WTC11 (cell line): ENCODE measurements at regions not wholly inside any gene's neighbourhood (a gene's known extent, or its start where the extent isn't known, plus 50 kb on each side); places are given as distances from the start of the nearest gene placed in this dataset.

Source experiments
- ATAC-seq: fragments of 200-7000 bp; cut with Tn5 transposase; 2 replicates; pipeline ENCODE4 v1.10.0; 2021; ENCODE audit warnings: mild to moderate bottlenecking, moderate library complexity
- CTCF ChIA-PET: fragments of 300-600 bp; sonication (Branson Sonifier 250); formaldehyde crosslinking; loops from one replicate; lab custom pipeline; 2021; ENCODE audit warnings: antibody characterized with exemption; lab: Charles Lee
- POLR2A ChIA-PET: fragments of 350-600 bp; sonication (Branson Sonifier 250); formaldehyde crosslinking; loops from one replicate; lab custom pipeline; 2021; ENCODE audit warnings: antibody characterized with exemption; lab: Charles Lee
- DNase-seq: peaks from one replicate; pipeline ENCODE4 v3.0.0; 2021; ENCODE audit warnings: low spot score
- H3K27ac Mint-ChIP-seq: 2 replicates; pipeline ENCODE4 v1.8.0; 2021; ENCODE audit warnings: mixed read lengths
- H3K27me3 Mint-ChIP-seq: 2 replicates; pipeline ENCODE4 v1.8.0; 2021; ENCODE audit warnings: low read depth, mild to moderate bottlenecking, moderate library complexity, mixed read lengths
- H3K36me3 Mint-ChIP-seq: 2 replicates; pipeline ENCODE4 v1.8.0; 2021; ENCODE audit warnings: mixed read lengths
- H3K4me1 Mint-ChIP-seq: 2 replicates; pipeline ENCODE4 v1.8.0; 2022; ENCODE audit warnings: mixed read lengths
- H3K4me3 Mint-ChIP-seq: 2 replicates; pipeline ENCODE4 v1.8.0; 2021; ENCODE audit warnings: mild to moderate bottlenecking, moderate library complexity, mixed read lengths
- H3K9me3 Mint-ChIP-seq: 2 replicates; pipeline ENCODE4 v1.8.0; 2021; ENCODE audit warnings: mixed read lengths
- ATF1 ChIP-seq: sonication (generic); formaldehyde crosslinking; IDR thresholded peaks from 2 replicates; pipeline ENCODE4 v1.8.1; 2023; ENCODE audit warnings: mild to moderate bottlenecking, moderate library complexity, missing genetic modification reagents
- CREB1 ChIP-seq: sonication (generic); formaldehyde crosslinking; IDR thresholded peaks from 2 replicates; pipeline ENCODE4 v1.8.0; 2023; ENCODE audit warnings: mild to moderate bottlenecking, missing genetic modification reagents
- FOXJ3 ChIP-seq: sonication (generic); formaldehyde crosslinking; IDR thresholded peaks from 2 replicates; pipeline ENCODE4 v1.9.0; 2021; ENCODE audit warnings: missing genetic modification reagents, mild to moderate bottlenecking, borderline replicate concordance
- IRF2 ChIP-seq: sonication (generic); formaldehyde crosslinking; IDR thresholded peaks from 2 replicates; pipeline ENCODE4 v1.8.0; 2022; ENCODE audit warnings: low read depth, missing genetic modification reagents, borderline replicate concordance
- NFE2L1 ChIP-seq: sonication (generic); formaldehyde crosslinking; IDR thresholded peaks from 2 replicates; pipeline ENCODE4 v1.8.1; 2023; ENCODE audit warnings: missing genetic modification reagents
- PRRX2 ChIP-seq: fragments of 250-450 bp; sonication (Bioruptor Pico); IDR thresholded peaks from 2 replicates; pipeline ENCODE4 v1.8.0; 2021; ENCODE audit warnings: mild to moderate bottlenecking
- TCF7 ChIP-seq: sonication (generic); formaldehyde crosslinking; IDR thresholded peaks from 2 replicates; pipeline ENCODE4 v1.8.0; 2022; ENCODE audit warnings: mild to moderate bottlenecking, low read depth, missing genetic modification reagents, moderate library complexity
- TP53 ChIP-seq: sonication (generic); formaldehyde crosslinking; IDR thresholded peaks from 2 replicates; pipeline ENCODE4 v1.8.1; 2023; ENCODE audit warnings: mild to moderate bottlenecking, missing genetic modification reagents
- TF ChIP-seq, protein P1 (sequence below): sonication (generic); formaldehyde crosslinking; IDR thresholded peaks from 2 replicates; pipeline ENCODE4 v1.8.1; 2022; ENCODE audit warnings: mild to moderate bottlenecking, missing genetic modification reagents, moderate library complexity, borderline replicate concordance
- TF ChIP-seq, protein P2 (sequence below): fragments of 250-450 bp; sonication (Bioruptor Pico); IDR thresholded peaks from 2 replicates; pipeline ENCODE4 v1.9.0; 2021; ENCODE audit warnings: mild to moderate bottlenecking, borderline replicate concordance
- TF ChIP-seq, protein P3 (sequence below): sonication (generic); formaldehyde crosslinking; IDR thresholded peaks from 2 replicates; pipeline ENCODE4 v1.8.1; 2023; ENCODE audit warnings: mild to moderate bottlenecking, missing genetic modification reagents, moderate library complexity
- TF ChIP-seq, protein P4 (sequence below): sonication (generic); formaldehyde crosslinking; IDR thresholded peaks from 2 replicates; pipeline ENCODE4 v1.8.0; 2023; ENCODE audit warnings: mild to moderate bottlenecking, missing genetic modification reagents
- TF ChIP-seq, protein P5 (sequence below): sonication (generic); formaldehyde crosslinking; IDR thresholded peaks from 2 replicates; pipeline ENCODE4 v1.8.1; 2022; ENCODE audit warnings: low read depth, missing genetic modification reagents, borderline replicate concordance
- TF ChIP-seq, protein P6 (sequence below): sonication (generic); formaldehyde crosslinking; IDR thresholded peaks from 2 replicates; pipeline ENCODE4 v1.8.1; 2022; ENCODE audit warnings: low read depth, mild to moderate bottlenecking, moderate library complexity, missing genetic modification reagents, borderline replicate concordance
- TF ChIP-seq, protein P7 (sequence below): fragments of 200-600 bp; IDR thresholded peaks from 2 replicates; pipeline ENCODE4 v1.8.0; 2022; ENCODE audit warnings: antibody characterized with exemption
- TF ChIP-seq, protein P8 (sequence below): sonication (generic); formaldehyde crosslinking; conservative IDR thresholded peaks from 2 replicates; pipeline ENCODE4 v1.8.1; 2022; ENCODE audit warnings: mild to moderate bottlenecking, missing genetic modification reagents
- TF ChIP-seq, protein P9 (sequence below): sonication (generic); formaldehyde crosslinking; IDR thresholded peaks from 2 replicates; pipeline ENCODE4 v1.8.1; 2023; ENCODE audit warnings: mild to moderate bottlenecking, missing genetic modification reagents, moderate library complexity

DNA sequence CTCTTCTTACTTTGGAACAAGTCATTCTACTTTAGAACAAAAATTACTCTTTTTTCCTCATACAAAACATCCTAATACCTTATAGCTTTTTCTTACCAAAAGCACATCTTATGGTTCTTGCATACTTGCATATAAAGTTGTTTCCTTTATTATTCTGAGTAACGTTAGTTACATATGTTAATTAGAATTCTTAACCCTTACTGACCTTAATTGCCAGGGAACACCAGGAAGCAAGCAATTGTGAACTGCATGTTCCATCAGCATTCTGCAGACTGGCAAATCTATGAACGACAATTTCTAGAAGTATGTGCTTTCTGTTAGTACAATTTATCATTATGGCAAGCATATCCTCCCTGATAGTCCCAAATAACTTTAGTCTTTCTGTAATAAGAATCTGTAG, 831.0 kb downstream of the C6orf118 start:
- Mint-ChIP-seq H3K9me3 (peaks cover 45% of the 10 kb centered on the region), H3K36me3 (peaks cover 38% of the 10 kb centered on the region), H3K27me3 (no peaks in the 10 kb centered on the region), H3K4me1 (peaks cover 38% of the 10 kb centered on the region), H3K4me3 (peak overlapping the region; percentile 4; the same call in 1 of the 2 replicates), H3K27ac (peak overlapping the region; percentile 80)
- ATAC-seq (peak; percentile 72), DNase-seq (no peak)
- ChIA-PET POLR2A (no interaction called here), CTCF (no interaction called here)
- TF ChIP-seq, protein P1, sequence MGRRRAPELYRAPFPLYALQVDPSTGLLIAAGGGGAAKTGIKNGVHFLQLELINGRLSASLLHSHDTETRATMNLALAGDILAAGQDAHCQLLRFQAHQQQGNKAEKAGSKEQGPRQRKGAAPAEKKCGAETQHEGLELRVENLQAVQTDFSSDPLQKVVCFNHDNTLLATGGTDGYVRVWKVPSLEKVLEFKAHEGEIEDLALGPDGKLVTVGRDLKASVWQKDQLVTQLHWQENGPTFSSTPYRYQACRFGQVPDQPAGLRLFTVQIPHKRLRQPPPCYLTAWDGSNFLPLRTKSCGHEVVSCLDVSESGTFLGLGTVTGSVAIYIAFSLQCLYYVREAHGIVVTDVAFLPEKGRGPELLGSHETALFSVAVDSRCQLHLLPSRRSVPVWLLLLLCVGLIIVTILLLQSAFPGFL (CRISPR knock-in tag): no peak
- no peak for TF ChIP-seq FOXJ3 (CRISPR knock-in tag)
- TF ChIP-seq, protein P2, sequence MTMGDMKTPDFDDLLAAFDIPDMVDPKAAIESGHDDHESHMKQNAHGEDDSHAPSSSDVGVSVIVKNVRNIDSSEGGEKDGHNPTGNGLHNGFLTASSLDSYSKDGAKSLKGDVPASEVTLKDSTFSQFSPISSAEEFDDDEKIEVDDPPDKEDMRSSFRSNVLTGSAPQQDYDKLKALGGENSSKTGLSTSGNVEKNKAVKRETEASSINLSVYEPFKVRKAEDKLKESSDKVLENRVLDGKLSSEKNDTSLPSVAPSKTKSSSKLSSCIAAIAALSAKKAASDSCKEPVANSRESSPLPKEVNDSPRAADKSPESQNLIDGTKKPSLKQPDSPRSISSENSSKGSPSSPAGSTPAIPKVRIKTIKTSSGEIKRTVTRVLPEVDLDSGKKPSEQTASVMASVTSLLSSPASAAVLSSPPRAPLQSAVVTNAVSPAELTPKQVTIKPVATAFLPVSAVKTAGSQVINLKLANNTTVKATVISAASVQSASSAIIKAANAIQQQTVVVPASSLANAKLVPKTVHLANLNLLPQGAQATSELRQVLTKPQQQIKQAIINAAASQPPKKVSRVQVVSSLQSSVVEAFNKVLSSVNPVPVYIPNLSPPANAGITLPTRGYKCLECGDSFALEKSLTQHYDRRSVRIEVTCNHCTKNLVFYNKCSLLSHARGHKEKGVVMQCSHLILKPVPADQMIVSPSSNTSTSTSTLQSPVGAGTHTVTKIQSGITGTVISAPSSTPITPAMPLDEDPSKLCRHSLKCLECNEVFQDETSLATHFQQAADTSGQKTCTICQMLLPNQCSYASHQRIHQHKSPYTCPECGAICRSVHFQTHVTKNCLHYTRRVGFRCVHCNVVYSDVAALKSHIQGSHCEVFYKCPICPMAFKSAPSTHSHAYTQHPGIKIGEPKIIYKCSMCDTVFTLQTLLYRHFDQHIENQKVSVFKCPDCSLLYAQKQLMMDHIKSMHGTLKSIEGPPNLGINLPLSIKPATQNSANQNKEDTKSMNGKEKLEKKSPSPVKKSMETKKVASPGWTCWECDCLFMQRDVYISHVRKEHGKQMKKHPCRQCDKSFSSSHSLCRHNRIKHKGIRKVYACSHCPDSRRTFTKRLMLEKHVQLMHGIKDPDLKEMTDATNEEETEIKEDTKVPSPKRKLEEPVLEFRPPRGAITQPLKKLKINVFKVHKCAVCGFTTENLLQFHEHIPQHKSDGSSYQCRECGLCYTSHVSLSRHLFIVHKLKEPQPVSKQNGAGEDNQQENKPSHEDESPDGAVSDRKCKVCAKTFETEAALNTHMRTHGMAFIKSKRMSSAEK (CRISPR knock-in tag): no peak
- TF ChIP-seq, protein P3, sequence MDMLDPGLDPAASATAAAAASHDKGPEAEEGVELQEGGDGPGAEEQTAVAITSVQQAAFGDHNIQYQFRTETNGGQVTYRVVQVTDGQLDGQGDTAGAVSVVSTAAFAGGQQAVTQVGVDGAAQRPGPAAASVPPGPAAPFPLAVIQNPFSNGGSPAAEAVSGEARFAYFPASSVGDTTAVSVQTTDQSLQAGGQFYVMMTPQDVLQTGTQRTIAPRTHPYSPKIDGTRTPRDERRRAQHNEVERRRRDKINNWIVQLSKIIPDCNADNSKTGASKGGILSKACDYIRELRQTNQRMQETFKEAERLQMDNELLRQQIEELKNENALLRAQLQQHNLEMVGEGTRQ (CRISPR knock-in tag): no peak
- TF ChIP-seq, protein P4, sequence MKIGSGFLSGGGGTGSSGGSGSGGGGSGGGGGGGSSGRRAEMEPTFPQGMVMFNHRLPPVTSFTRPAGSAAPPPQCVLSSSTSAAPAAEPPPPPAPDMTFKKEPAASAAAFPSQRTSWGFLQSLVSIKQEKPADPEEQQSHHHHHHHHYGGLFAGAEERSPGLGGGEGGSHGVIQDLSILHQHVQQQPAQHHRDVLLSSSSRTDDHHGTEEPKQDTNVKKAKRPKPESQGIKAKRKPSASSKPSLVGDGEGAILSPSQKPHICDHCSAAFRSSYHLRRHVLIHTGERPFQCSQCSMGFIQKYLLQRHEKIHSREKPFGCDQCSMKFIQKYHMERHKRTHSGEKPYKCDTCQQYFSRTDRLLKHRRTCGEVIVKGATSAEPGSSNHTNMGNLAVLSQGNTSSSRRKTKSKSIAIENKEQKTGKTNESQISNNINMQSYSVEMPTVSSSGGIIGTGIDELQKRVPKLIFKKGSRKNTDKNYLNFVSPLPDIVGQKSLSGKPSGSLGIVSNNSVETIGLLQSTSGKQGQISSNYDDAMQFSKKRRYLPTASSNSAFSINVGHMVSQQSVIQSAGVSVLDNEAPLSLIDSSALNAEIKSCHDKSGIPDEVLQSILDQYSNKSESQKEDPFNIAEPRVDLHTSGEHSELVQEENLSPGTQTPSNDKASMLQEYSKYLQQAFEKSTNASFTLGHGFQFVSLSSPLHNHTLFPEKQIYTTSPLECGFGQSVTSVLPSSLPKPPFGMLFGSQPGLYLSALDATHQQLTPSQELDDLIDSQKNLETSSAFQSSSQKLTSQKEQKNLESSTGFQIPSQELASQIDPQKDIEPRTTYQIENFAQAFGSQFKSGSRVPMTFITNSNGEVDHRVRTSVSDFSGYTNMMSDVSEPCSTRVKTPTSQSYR: no peak
- TF ChIP-seq, protein P5, sequence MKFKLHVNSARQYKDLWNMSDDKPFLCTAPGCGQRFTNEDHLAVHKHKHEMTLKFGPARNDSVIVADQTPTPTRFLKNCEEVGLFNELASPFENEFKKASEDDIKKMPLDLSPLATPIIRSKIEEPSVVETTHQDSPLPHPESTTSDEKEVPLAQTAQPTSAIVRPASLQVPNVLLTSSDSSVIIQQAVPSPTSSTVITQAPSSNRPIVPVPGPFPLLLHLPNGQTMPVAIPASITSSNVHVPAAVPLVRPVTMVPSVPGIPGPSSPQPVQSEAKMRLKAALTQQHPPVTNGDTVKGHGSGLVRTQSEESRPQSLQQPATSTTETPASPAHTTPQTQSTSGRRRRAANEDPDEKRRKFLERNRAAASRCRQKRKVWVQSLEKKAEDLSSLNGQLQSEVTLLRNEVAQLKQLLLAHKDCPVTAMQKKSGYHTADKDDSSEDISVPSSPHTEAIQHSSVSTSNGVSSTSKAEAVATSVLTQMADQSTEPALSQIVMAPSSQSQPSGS (CRISPR knock-in tag): no peak

DNA sequence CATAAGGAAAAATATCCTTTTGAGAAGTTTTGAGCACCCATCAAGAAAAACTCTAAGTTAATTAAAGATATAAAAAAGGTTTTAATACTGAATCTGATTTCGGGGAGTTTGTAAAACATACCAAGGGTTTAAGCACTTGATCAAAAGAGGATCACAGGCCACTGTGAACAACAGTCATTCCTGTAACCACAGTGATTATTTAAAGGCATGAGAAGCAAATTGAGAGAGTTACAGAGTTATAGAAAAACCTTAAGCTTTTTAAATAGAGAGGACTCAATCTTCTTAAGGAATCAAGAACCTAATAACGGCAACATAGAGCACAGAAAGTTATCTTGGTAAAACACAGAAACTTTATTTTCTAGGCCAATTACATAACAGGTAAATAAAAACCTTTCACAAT, 831.6 kb downstream of the C6orf118 start:
- H3K9me3 Mint-ChIP-seq: peaks cover 43% of the 10 kb centered on the region
- no peak for ATAC-seq
- no peak overlapping the region for H3K27ac Mint-ChIP-seq

DNA sequence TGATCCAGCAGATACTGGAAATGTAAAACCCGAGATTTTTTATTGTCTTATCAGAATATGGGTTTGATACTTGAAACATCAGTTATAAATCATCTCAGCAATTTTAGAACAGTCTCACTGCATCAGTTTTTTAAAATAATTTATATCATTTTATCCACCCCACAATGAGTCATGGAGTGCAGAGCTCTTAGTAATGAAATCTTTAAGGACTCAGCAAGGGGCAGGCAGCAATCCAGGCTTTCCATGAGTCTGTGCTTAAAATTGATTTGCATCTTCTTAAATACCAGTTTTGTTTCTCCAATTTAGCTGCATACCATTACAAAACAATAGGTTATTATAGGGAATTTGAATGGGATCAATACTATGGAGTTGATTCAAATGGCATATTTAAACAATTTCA, 832.3 kb downstream of the C6orf118 start:
- Mint-ChIP-seq H3K4me1 (peaks cover 38% of the 10 kb centered on the region), H3K27me3 (no peaks in the 10 kb centered on the region), H3K4me3 (no peak overlapping the region), H3K27ac (no peak overlapping the region), H3K9me3 (peaks cover 36% of the 10 kb centered on the region), H3K36me3 (peaks cover 28% of the 10 kb centered on the region)
- no peak for DNase-seq
- ChIA-PET POLR2A (no interaction called here), CTCF (no interaction called here)
- ATAC-seq: no peak
- TF ChIP-seq, protein P6, sequence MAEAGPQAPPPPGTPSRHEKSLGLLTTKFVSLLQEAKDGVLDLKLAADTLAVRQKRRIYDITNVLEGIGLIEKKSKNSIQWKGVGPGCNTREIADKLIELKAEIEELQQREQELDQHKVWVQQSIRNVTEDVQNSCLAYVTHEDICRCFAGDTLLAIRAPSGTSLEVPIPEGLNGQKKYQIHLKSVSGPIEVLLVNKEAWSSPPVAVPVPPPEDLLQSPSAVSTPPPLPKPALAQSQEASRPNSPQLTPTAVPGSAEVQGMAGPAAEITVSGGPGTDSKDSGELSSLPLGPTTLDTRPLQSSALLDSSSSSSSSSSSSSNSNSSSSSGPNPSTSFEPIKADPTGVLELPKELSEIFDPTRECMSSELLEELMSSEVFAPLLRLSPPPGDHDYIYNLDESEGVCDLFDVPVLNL (CRISPR knock-in tag): no peak
- TF ChIP-seq TP53 (no peak), IRF2 (CRISPR knock-in tag) (no peak), PRRX2 (CRISPR knock-in tag) (no peak), CREB1 (no peak)
- TF ChIP-seq, protein P7, sequence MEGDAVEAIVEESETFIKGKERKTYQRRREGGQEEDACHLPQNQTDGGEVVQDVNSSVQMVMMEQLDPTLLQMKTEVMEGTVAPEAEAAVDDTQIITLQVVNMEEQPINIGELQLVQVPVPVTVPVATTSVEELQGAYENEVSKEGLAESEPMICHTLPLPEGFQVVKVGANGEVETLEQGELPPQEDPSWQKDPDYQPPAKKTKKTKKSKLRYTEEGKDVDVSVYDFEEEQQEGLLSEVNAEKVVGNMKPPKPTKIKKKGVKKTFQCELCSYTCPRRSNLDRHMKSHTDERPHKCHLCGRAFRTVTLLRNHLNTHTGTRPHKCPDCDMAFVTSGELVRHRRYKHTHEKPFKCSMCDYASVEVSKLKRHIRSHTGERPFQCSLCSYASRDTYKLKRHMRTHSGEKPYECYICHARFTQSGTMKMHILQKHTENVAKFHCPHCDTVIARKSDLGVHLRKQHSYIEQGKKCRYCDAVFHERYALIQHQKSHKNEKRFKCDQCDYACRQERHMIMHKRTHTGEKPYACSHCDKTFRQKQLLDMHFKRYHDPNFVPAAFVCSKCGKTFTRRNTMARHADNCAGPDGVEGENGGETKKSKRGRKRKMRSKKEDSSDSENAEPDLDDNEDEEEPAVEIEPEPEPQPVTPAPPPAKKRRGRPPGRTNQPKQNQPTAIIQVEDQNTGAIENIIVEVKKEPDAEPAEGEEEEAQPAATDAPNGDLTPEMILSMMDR: no peak
- TF ChIP-seq, protein P8, sequence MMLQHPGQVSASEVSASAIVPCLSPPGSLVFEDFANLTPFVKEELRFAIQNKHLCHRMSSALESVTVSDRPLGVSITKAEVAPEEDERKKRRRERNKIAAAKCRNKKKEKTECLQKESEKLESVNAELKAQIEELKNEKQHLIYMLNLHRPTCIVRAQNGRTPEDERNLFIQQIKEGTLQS (CRISPR knock-in tag): no peak

More for the DNA sequence above, 831.6 kb downstream of the C6orf118 start:
- H3K4me3 Mint-ChIP-seq: no peak overlapping the region
- no peak for DNase-seq
- H3K27me3 Mint-ChIP-seq: no peaks in the 10 kb centered on the region
- POLR2A ChIA-PET: no interaction called here
- peaks cover 38% of the 10 kb centered on the region for H3K4me1 Mint-ChIP-seq
- CTCF ChIA-PET: no interaction called here
- TF ChIP-seq, protein P9, sequence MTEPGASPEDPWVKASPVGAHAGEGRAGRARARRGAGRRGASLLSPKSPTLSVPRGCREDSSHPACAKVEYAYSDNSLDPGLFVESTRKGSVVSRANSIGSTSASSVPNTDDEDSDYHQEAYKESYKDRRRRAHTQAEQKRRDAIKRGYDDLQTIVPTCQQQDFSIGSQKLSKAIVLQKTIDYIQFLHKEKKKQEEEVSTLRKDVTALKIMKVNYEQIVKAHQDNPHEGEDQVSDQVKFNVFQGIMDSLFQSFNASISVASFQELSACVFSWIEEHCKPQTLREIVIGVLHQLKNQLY: no peak
- TF ChIP-seq NFE2L1 (CRISPR knock-in tag): no peak
- no peak for TF ChIP-seq TCF7 (CRISPR knock-in tag)
- no peak for TF ChIP-seq FOXJ3 (CRISPR knock-in tag)
- TF ChIP-seq ATF1 (CRISPR knock-in tag): no peak
- TF ChIP-seq, all 79 proteins: peak for 0
- peaks cover 35% of the 10 kb centered on the region for H3K36me3 Mint-ChIP-seq
